ENCODE measurements at regions not wholly inside any gene's neighbourhood (a gene's known extent, or its start where the extent isn't known, plus 50 kb on each side); places are given as distances from the start of the nearest gene placed in this dataset.

DNA sequence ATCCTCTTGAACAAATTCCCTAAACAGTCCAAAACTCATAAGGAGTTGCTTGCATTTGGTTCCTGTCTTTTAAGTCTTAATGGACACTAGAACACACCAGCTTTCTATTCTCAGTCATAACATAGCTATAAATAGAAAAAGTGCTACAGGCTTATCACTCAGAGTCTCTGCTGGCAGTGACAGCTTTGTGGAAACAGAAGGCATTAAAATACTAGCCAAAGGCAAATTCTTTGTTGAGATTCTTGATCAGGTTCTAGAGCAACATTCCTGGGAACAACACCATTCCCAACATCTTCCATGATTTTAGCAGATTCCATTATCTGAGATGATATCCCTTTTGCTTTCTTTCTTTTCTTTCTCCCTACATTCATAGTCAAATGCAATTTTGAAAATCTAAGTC is 207.7 kb upstream of the PLEKHG7 start (continued):
- TF ChIP-seq ZNF555 (tag by site-specific recombination; conservative IDR thresholded peaks at IDR 0.05) (no peak), OSR2 (tag by site-specific recombination; IDR thresholded peaks at IDR 0.05) (no peak), ZNF707 (tag by site-specific recombination; IDR thresholded peaks at IDR 0.05) (no peak), YY1 (tag by site-specific recombination; IDR thresholded peaks at IDR 0.05) (no peak), ZNF585B (tag by site-specific recombination; IDR thresholded peaks at IDR 0.05) (no peak), ZNF362 (tag by site-specific recombination; IDR thresholded peaks at IDR 0.05) (no peak), GLI4 (tag by site-specific recombination; IDR thresholded peaks at IDR 0.05) (no peak), EGR2 (tag by site-specific recombination; IDR thresholded peaks at IDR 0.05; ENCODE audit: low read depth) (no peak)

DNA sequence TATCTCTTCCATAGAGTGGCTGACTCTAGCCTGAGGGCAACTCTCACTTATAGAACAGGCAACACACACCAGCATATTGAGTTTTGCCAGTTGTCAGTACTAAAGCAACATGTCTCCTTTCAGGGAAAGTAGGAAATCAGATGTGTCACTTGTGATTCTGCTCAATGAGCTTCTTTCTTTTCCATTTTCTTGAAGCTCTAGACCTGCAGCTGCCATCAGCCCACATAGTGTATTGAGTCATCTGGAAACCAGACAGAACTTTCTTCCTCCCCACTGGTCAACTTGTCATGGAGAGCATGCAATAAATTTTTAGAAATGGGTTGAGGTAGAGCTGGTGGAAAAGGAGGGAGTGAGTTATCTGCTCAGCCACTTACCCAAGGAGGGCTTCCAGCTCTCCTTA is 209.0 kb upstream of the PLEKHG7 start:
- Histone ChIP-seq H3K4me1 (ENCODE audit: control insufficient read depth, insufficient read depth, low read length) (no peaks in the 10 kb centered on the region), H3K36me3 (ENCODE audit: control insufficient read depth in 2 of 2, insufficient read depth in 1 of 2, low read length in 2 of 2) (no peaks in the 10 kb centered on the region), H3K27ac (ENCODE audit: extremely low read depth, low read depth, low read length) (no peak overlapping the region), H3K4me3 (ENCODE audit: low read depth, low read length) (no peak overlapping the region), H3K9me3 (ENCODE audit: control insufficient read depth, insufficient read depth, low read depth, low read length) (no peaks in the 10 kb centered on the region)
- CTCF ChIA-PET, result no interaction called here
- POLR2A ChIA-PET, result no interaction called here
- TF ChIP-seq ZNF623 (tag by site-specific recombination; IDR thresholded peaks at IDR 0.05), result no peak
- TF ChIP-seq RBAK (tag by site-specific recombination; IDR thresholded peaks at IDR 0.05), result no peak
- TF ChIP-seq SCRT1 (tag by site-specific recombination; IDR thresholded peaks at IDR 0.05; ENCODE audit: borderline replicate concordance), result no peak
- TF ChIP-seq, protein P1, sequence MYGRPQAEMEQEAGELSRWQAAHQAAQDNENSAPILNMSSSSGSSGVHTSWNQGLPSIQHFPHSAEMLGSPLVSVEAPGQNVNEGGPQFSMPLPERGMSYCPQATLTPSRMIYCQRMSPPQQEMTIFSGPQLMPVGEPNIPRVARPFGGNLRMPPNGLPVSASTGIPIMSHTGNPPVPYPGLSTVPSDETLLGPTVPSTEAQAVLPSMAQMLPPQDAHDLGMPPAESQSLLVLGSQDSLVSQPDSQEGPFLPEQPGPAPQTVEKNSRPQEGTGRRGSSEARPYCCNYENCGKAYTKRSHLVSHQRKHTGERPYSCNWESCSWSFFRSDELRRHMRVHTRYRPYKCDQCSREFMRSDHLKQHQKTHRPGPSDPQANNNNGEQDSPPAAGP (tag by site-specific recombination; IDR thresholded peaks at IDR 0.05), result no peak
- no peak for TF ChIP-seq ZBTB1 (tag by site-specific recombination; IDR thresholded peaks at IDR 0.05)
- no peak for TF ChIP-seq ZNF148 (tag by site-specific recombination; IDR thresholded peaks at IDR 0.05; ENCODE audit: borderline replicate concordance)
- TF ChIP-seq HOXD13 (CRISPR knock-in tag; IDR thresholded peaks at IDR 0.05; ENCODE audit: borderline replicate concordance), result no peak
- TF ChIP-seq, protein P2, sequence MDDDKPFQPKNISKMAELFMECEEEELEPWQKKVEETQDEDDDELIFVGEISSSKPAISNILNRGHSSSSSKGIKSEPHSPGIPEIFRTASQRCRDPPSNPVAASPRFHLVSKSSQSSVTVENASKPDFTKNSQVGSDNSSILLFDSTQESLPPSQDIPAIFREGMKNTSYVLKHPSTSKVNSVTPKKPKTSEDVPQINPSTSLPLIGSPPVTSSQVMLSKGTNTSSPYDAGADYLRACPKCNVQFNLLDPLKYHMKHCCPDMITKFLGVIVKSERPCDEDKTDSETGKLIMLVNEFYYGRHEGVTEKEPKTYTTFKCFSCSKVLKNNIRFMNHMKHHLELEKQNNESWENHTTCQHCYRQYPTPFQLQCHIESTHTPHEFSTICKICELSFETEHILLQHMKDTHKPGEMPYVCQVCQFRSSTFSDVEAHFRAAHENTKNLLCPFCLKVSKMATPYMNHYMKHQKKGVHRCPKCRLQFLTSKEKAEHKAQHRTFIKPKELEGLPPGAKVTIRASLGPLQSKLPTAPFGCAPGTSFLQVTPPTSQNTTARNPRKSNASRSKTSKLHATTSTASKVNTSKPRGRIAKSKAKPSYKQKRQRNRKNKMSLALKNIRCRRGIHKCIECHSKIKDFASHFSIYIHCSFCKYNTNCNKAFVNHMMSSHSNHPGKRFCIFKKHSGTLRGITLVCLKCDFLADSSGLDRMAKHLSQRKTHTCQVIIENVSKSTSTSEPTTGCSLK (tag by site-specific recombination; IDR thresholded peaks at IDR 0.05), result no peak
- TF ChIP-seq, protein P3, sequence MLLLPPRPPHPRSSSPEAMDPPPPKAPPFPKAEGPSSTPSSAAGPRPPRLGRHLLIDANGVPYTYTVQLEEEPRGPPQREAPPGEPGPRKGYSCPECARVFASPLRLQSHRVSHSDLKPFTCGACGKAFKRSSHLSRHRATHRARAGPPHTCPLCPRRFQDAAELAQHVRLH (tag by site-specific recombination; IDR thresholded peaks at IDR 0.05), result no peak
- no peak for TF ChIP-seq ZFP3 (tag by site-specific recombination; IDR thresholded peaks at IDR 0.05; ENCODE audit: low read depth)
- no peak for TF ChIP-seq ZNF626 (tag by site-specific recombination; IDR thresholded peaks at IDR 0.05)
- TF ChIP-seq ZNF169 (tag by site-specific recombination; IDR thresholded peaks at IDR 0.05), result no peak
- TF ChIP-seq ZNF221 (tag by site-specific recombination; IDR thresholded peaks at IDR 0.05; ENCODE audit: borderline replicate concordance), result no peak
- TF ChIP-seq ZNF521 (tag by site-specific recombination; IDR thresholded peaks at IDR 0.05), result no peak
- TF ChIP-seq PBX3 (CRISPR knock-in tag; IDR thresholded peaks at IDR 0.05), result no peak
- no peak for TF ChIP-seq SP2 (tag by site-specific recombination; IDR thresholded peaks at IDR 0.05)
- no peak for TF ChIP-seq PATZ1 (tag by site-specific recombination; IDR thresholded peaks at IDR 0.05)
- TF ChIP-seq ZEB2 (tag by site-specific recombination; IDR thresholded peaks at IDR 0.05), result no peak
- TF ChIP-seq, protein P4, sequence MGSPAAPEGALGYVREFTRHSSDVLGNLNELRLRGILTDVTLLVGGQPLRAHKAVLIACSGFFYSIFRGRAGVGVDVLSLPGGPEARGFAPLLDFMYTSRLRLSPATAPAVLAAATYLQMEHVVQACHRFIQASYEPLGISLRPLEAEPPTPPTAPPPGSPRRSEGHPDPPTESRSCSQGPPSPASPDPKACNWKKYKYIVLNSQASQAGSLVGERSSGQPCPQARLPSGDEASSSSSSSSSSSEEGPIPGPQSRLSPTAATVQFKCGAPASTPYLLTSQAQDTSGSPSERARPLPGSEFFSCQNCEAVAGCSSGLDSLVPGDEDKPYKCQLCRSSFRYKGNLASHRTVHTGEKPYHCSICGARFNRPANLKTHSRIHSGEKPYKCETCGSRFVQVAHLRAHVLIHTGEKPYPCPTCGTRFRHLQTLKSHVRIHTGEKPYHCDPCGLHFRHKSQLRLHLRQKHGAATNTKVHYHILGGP (tag by site-specific recombination; IDR thresholded peaks at IDR 0.05), result no peak
